RKO (cell line): ENCODE measurements at regions not wholly inside any gene's neighbourhood (a gene's known extent, or its start where the extent isn't known, plus 50 kb on each side); places are given as distances from the start of the nearest gene placed in this dataset.
"Not testable (repeated sequence)": the region's sequence is repeated elsewhere in the genome, so short reads cannot be mapped to it uniquely, and the experiment has no call there.

Experiments used
- DNase-seq: peaks from one replicate; pipeline ENCODE4 v3.0.0-alpha.2; 2016; ENCODE audit warnings: low spot score

- DNase-seq: no peak
These were observed 77.8 kb upstream of the CD55 start for GRCh38 chr1:207243442-207244408.

- no peak for DNase-seq
These were observed 77.1 kb upstream of the CD55 start for GRCh38 chr1:207244409-207244801.

- no peak for DNase-seq
These were observed 76.4 kb upstream of the CD55 start for GRCh38 chr1:207245124-207245523.

GRCh38 chr1:207248544-207249198, 72.8 kb upstream of the CD55 start:
- no peak for DNase-seq

- DNase-seq: no peak
These were observed 71.0 kb upstream of the CD55 start for GRCh38 chr1:207250431-207250830.

- DNase-seq: no peak
These were observed 70.4 kb upstream of the CD55 start for GRCh38 chr1:207251066-207251465.

GRCh38 chr1:207256869-207257268, 64.6 kb upstream of the CD55 start:
- no peak for DNase-seq

- no peak for DNase-seq
These were observed 62.1 kb upstream of the CD55 start for GRCh38 chr1:207259391-207259790.

GRCh38 chr1:207261971-207262370, 59.5 kb upstream of the CD55 start:
- DNase-seq: no peak

- not testable (repeated sequence) for DNase-seq
These were observed 58.6 kb upstream of the CD55 start for GRCh38 chr1:207262891-207263290.

- no peak for DNase-seq
These were observed 56.7 kb upstream of the CD55 start for GRCh38 chr1:207264663-207265252.

- no peak for DNase-seq
These were observed 53.1 kb upstream of the CD55 start for GRCh38 chr1:207268337-207268736.

- DNase-seq: no peak
These were observed 52.5 kb upstream of the CD55 start for GRCh38 chr1:207268753-207269511.
